Cardiac fibroblast (primary cell): ENCODE measurements at regions not wholly inside any gene's neighbourhood (a gene's known extent, or its start where the extent isn't known, plus 50 kb on each side); places are given as distances from the start of the nearest gene placed in this dataset.

Source experiments
- DNase-seq, 2 donors: peaks; one replicate each; pipeline versions ENCODE4 v3.0.0 to v3.0.0-alpha.2; 2010; ENCODE audit warnings: low read depth in 2 of 2
- H3K4me3 ChIP-seq, 2 donors: replicated peaks in 1 of 2; 1 replicate in 1 of 2; 2 replicates in 1 of 2; pipeline ENCODE4 v1.5.1; 2011; ENCODE audit warnings: low read depth in 2 of 2, low read length in 2 of 2, mild to moderate bottlenecking in 2 of 2, moderate library complexity in 1 of 2
- CTCF ChIP-seq: IDR thresholded peaks from one replicate; pipeline ENCODE4 v1.5.1; 2011; ENCODE audit warnings: low read depth, mild to moderate bottlenecking, low read length, inconsistent platforms

DNA sequence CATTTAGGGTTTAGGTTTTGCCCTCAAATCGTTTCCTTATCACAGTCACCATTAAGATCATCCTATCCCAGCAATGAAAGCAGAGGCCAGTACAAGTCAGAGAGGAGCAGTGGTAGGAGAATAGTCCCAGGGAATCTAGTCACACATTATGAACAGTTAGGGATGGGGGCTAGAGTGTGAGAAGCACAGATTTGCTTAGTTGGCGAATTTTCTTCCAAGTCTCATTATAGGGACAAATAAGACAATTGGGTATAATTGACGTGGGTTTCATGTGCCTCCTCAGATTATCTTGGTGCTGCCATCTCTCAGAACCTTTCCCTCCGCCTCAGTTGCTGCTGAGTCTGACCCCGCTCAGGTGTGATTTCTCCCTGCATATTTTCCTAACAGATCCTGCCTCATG is 407.1 kb downstream of the SQOR start:
- DNase-seq = no peak
- TF ChIP-seq CTCF = no peak
- H3K4me3 ChIP-seq = no peak overlapping the region

- no peak for TF ChIP-seq CTCF
- no peak for DNase-seq
- H3K4me3 ChIP-seq = no peak overlapping the region
Observed at GRCh38 chr15:46059921-46060594, 425.2 kb downstream of the SQOR start.

GRCh38 chr15:46061002-46061401 is 426.2 kb downstream of the SQOR start:
- DNase-seq = no peak
- TF ChIP-seq CTCF = no peak
- H3K4me3 ChIP-seq = no peak overlapping the region

DNA sequence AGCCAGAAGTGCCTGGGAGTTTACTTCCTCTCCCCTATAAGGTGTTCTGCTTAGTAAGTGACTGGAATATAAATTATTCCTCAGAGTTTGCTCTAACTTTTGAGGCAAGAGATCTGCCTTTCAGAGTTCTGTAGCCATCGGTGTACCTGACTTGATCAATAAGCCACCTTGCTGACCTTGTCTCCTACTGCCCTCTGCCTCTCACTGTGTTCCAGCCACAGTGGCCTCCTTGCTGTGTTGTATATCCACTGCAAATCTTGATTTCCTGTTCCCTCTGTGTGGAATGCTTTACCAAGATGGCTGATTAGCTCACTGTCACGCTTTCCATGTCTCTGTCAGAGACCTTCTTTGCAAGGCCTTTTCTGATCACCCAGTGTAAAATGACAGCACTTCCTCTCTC is 442.4 kb downstream of the SQOR start:
- no peak for DNase-seq
- no peak overlapping the region for H3K4me3 ChIP-seq
- TF ChIP-seq CTCF = no peak

DNA sequence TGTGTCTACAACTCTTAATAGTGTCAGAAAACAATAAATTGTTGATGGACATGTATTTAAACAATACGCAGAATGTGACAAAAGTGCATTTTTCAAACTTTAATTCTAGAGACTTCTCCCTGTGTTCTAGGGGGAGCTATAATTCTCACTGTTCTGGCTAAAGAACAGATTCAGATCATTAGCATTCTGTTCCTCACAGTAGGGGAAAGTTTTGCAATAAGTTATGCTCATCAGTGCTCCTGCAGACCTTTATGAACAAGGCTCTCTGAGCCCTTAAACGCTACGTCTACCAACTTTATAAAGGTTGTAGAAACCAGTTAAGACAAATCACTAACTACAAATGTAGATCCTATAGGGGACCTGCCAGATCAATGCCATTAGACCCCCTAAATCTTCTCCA is 444.2 kb downstream of the SQOR start:
- no peak for TF ChIP-seq CTCF
- no peak for DNase-seq
- no peak overlapping the region for H3K4me3 ChIP-seq

- no peak for TF ChIP-seq CTCF
- no peak for DNase-seq
- H3K4me3 ChIP-seq = no peak overlapping the region
Observed at GRCh38 chr15:46080016-46080415, 445.2 kb downstream of the SQOR start.
